Effector memory CD4-positive, alpha-beta T cell (primary cell): ENCODE measurements at regions not wholly inside any gene's neighbourhood (a gene's known extent, or its start where the extent isn't known, plus 50 kb on each side); places are given as distances from the start of the nearest gene placed in this dataset.

ENCODE experiments used
- DNase-seq, 3 donors: peaks; one replicate each; pipeline ENCODE4 v3.0.0-alpha.2; 2020
- H3K27ac ChIP-seq: 2 replicates; pipeline ENCODE4 v1.7.0; 2013; ENCODE audit warnings: mild to moderate bottlenecking, low read length, moderate library complexity; ENCODE audit not compliant: insufficient read depth, poor library complexity, severe bottlenecking
- H3K27me3 ChIP-seq: replicated peaks from 2 replicates; pipeline ENCODE4 v1.7.0; 2013; ENCODE audit warnings: mild to moderate bottlenecking, low read length; ENCODE audit not compliant: insufficient read depth, control insufficient read depth, poor library complexity, severe bottlenecking
- H3K36me3 ChIP-seq: 2 replicates; pipeline ENCODE4 v1.7.0; 2013; ENCODE audit warnings: mild to moderate bottlenecking, low read length, moderate library complexity; ENCODE audit not compliant: control insufficient read depth, insufficient read depth
- H3K4me1 ChIP-seq: 2 replicates; pipeline ENCODE4 v1.7.0; 2013; ENCODE audit warnings: low read length, mild to moderate bottlenecking; ENCODE audit not compliant: control insufficient read depth, insufficient read depth, poor library complexity, severe bottlenecking
- H3K4me3 ChIP-seq: 2 replicates; pipeline ENCODE4 v1.7.0; 2013; ENCODE audit warnings: low read length, low read depth, mild to moderate bottlenecking; ENCODE audit not compliant: insufficient read depth, poor library complexity, severe bottlenecking
- H3K9me3 ChIP-seq: 2 replicates; pipeline ENCODE4 v1.7.0; 2013; ENCODE audit warnings: mild to moderate bottlenecking, low read length, moderate library complexity; ENCODE audit not compliant: control insufficient read depth

DNA sequence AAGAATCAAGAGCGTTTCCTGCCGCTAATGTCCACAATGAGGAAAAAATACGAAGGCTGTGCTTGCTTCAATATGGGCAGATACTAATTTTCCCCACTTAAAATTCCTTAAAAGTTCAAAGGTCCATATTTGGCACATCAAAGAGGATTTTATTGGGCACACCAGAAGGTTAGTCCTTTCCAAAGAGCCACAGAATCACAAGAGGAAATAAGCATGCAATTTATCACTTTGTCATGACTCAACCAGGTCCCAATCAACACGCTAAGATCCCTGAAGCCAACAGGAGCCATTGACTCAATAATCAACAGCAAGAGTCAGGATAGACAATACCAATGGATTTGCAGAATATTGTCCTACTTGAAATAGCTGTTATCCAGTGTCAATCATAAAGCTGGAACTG is 80.6 kb downstream of the MAP1LC3B2 start:
- no peaks in the 10 kb centered on the region for H3K27me3 ChIP-seq

DNA sequence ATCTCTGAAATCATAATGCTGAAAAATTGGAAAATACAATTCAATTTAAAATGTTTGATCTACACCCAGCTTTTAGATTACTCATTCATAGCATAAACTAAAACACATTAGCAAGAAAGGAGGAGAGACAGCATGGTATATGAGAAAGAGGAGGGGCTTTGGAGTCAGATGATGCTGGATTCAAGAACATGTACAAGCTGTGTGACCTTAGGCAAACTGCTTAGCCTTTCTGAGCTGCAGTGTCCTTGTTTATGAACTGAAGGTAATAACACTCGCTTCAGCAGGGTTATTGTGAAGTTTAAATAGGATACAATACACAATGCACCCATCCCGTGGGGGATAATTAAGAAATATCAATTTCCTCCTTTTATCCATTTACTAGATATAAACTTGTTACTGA is 79.2 kb downstream of the MAP1LC3B2 start:
- Histone ChIP-seq H3K36me3 (no peaks in the 10 kb centered on the region), H3K27ac (no peak overlapping the region), H3K27me3 (no peaks in the 10 kb centered on the region), H3K4me1 (no peaks in the 10 kb centered on the region), H3K4me3 (no peak overlapping the region), H3K9me3 (no peaks in the 10 kb centered on the region)
- no peak for DNase-seq

More for the DNA sequence above, 80.6 kb downstream of the MAP1LC3B2 start:
- H3K36me3 ChIP-seq, result no peaks in the 10 kb centered on the region
- H3K27ac ChIP-seq, result no peak overlapping the region
- no peak overlapping the region for H3K4me3 ChIP-seq
- DNase-seq, result no peak
- no peaks in the 10 kb centered on the region for H3K4me1 ChIP-seq
- H3K9me3 ChIP-seq, result no peaks in the 10 kb centered on the region

DNA sequence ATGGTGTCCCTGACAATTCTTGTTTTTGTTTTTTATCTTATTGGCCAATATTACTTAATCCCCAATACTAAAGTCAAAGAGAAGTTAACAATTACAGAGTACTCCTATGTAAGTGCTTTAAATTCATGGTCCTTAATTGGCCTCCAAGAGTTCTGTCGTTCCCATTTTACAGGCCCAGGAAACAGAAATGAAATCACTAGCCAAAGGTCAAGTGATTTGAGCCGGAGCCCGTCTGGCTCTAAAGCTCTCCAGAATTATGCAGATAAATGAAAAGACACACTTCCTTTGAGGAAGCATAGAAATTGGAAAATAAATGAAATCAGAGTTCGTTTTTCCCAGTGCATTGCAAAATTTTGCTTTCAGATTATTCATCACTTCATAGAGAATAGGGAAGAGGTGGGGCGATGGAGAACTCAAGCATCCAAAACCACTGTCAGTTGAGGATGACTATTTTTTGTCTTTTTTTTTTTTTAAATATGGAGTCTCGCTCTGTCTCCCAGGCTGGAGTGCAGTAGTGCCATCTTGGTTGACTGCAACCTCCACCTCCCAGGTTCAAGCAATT is 78.5 kb downstream of the MAP1LC3B2 start:
- no peaks in the 10 kb centered on the region for H3K27me3 ChIP-seq
- no peaks in the 10 kb centered on the region for H3K36me3 ChIP-seq
- no peaks in the 10 kb centered on the region for H3K4me1 ChIP-seq
- H3K9me3 ChIP-seq, result no peaks in the 10 kb centered on the region
- no peak for DNase-seq
- no peak overlapping the region for H3K27ac ChIP-seq
- no peak overlapping the region for H3K4me3 ChIP-seq

DNA sequence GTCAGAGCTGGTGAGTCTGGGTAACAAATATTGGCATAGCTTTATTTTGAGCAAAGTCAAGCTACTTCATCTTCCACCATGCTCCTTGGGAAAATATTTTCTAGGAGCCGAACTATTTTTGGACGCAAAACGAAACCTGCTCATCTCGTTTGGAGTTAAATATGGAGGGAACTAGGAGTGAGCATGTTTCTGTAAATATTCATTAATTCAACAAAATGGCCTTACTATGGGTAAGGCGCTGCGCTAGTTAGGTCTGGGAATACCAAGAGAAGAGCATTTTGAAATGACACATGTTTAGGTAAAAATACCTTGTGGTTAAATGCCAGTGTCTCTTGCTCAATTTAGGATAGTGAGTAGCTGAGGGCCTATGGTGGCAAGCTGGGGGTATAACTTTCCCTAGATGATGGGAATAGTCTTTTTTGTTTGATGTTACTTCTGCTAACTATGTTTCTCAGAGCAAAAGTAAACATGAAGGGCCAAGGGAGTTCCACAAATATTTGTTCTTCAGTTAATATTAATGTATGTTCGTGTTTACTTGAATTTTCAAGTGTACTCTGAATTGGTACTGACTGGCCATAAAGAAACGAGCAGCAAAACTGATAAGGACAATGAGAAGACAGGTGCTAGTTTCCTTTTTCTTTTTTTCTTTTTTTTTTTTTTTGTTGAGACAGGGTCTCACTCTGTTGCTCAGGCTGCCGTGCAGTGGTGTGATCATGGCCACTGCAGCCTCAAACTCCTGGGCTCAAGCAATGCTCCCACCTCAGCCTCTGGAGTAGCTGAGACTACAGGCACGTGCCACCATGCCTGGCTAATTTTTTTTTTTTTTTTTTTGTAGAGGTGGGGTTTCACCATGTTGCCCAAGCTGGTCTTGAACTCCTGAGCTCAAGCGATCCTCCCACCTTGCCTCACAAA is 77.7 kb downstream of the MAP1LC3B2 start:
- H3K27ac ChIP-seq, result no peak overlapping the region
- no peak for DNase-seq
- H3K9me3 ChIP-seq, result no peaks in the 10 kb centered on the region
- no peaks in the 10 kb centered on the region for H3K4me1 ChIP-seq
- H3K36me3 ChIP-seq, result no peaks in the 10 kb centered on the region
- H3K4me3 ChIP-seq, result no peak overlapping the region
- no peaks in the 10 kb centered on the region for H3K27me3 ChIP-seq

DNA sequence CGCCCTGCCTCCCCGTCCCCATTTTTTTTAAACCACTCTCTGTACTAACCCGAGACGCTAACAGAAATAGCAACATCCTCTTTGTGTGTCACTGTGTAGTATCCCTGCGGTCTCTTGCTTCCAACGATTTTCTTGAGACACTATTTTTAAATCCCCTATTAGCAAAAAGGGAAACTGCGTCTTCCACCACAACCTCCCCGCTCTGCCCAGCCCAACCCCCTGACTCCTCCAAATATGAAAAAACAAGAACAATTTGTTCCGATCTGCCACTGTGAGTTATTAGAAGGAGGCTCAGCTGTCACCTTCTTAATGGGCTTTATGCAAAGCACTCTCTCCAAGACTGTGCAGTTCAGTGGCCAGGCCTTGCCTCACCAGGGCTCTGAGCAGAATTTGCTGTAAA is 76.3 kb downstream of the MAP1LC3B2 start:
- DNase-seq, result no peak
- Histone ChIP-seq H3K4me3 (no peak overlapping the region), H3K27ac (no peak overlapping the region), H3K27me3 (no peaks in the 10 kb centered on the region), H3K4me1 (no peaks in the 10 kb centered on the region), H3K9me3 (no peaks in the 10 kb centered on the region), H3K36me3 (no peaks in the 10 kb centered on the region)

DNA sequence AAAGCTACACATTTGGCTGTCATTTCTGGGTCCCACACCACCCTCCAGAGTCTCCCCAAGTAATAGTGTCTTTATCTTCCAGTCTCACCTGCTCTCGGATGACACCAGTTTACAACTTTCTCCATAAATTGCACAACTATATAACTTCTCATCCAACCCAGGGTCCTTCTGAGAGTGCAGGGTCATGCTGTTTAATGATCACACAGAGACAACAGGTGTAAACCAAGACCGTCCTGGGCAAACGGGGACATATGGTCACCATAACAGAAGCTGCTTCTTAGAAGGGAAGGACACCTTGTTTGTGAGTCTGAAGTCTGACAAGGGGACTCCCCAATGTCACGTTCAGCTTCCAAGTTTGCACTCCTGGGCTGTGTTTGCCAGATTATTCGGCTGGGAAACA is 74.3 kb downstream of the MAP1LC3B2 start:
- Histone ChIP-seq H3K36me3 (no peaks in the 10 kb centered on the region), H3K4me3 (no peak overlapping the region), H3K27ac (no peak overlapping the region), H3K9me3 (no peaks in the 10 kb centered on the region), H3K27me3 (no peaks in the 10 kb centered on the region), H3K4me1 (no peaks in the 10 kb centered on the region)
- DNase-seq, result no peak

DNA sequence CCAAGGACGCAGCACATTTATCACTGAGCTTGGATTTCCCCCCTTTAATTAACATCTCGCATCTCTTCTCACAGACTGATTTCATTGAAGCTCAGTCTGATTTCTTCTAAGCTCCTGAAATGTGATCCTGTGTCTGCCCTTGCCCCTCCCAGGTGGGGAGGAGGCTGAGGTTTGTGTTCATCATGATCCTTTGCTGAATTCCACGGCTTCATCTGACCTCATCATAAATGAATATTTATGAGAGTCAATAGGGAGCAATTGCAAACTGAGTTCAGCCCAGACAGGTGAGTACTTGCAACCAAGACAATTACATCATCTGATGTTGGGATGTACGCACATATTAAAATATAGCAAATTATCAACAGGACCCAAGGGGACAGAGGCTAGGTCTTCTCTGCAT is 72.4 kb downstream of the MAP1LC3B2 start:
- no peaks in the 10 kb centered on the region for H3K27me3 ChIP-seq
- H3K9me3 ChIP-seq, result no peaks in the 10 kb centered on the region
- H3K36me3 ChIP-seq, result no peaks in the 10 kb centered on the region
- H3K4me3 ChIP-seq, result no peak overlapping the region
- H3K27ac ChIP-seq, result no peak overlapping the region
- no peak for DNase-seq
- no peaks in the 10 kb centered on the region for H3K4me1 ChIP-seq

DNA sequence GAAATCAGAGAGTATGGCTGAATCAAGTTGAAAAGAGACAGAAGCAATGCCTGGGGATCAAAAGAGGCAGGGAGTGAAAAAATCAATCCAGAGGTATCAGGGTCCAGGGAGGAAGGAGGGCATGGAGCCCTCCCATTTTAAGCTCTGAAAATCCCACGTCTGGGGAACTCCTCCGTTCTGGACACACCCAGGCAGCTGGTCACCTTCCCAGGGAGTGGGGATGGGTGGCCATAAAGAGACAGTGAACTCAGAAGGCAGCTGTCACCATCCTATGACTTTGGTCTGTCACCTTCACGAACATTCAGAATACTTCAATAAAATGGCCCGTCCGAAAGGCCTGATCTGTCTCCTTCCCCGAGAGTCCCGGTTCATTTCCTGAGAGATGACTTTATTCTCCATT is 71.6 kb downstream of the MAP1LC3B2 start:
- Histone ChIP-seq H3K4me1 (no peaks in the 10 kb centered on the region), H3K4me3 (no peak overlapping the region), H3K27ac (no peak overlapping the region), H3K36me3 (no peaks in the 10 kb centered on the region), H3K9me3 (no peaks in the 10 kb centered on the region), H3K27me3 (no peaks in the 10 kb centered on the region)
- DNase-seq, result no peak

DNA sequence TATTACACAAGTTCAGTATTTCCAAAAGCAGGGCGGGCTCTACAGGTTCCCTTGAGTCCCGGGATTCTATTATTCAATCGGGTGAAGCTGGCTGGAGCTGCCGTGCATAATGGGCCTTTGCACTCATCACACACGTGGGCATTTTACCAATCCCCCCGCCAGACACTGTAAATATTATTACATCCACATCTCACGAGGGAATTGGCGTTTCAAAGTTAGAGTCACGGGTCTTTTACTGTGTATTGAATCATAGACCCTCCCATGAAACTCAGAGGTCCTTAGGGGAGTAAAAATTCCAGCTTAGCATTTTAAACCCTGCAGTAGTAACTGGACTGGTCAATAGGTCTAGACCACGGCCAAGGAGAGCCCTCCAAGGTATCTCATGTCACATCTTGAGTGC is 70.3 kb downstream of the MAP1LC3B2 start:
- Histone ChIP-seq H3K4me1 (no peaks in the 10 kb centered on the region), H3K9me3 (no peaks in the 10 kb centered on the region), H3K27ac (no peak overlapping the region), H3K27me3 (no peaks in the 10 kb centered on the region), H3K4me3 (no peak overlapping the region), H3K36me3 (no peaks in the 10 kb centered on the region)
- no peak for DNase-seq

DNA sequence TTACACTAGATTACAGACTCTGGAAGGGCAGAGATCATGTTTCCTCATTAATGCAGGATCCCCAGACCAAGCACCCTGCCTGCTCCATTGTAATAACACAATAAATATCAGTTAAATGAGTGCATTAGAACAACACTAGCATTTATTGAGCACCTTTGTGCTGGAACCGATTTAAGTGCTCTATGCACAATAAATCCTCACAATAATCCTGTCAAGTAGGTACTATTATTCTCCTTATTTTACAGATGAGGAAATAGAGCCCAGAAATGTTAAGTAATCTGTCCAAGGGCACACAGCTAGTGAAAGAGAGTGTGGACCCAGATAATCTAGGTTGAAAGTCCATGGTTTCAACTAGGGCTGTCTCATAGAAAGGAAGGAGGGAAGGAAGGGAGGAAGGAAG is 69.8 kb downstream of the MAP1LC3B2 start:
- H3K4me1 ChIP-seq, result no peaks in the 10 kb centered on the region
- H3K4me3 ChIP-seq, result no peak overlapping the region
- no peak for DNase-seq
- H3K27me3 ChIP-seq, result no peaks in the 10 kb centered on the region
- H3K36me3 ChIP-seq, result no peaks in the 10 kb centered on the region
- no peak overlapping the region for H3K27ac ChIP-seq
- no peaks in the 10 kb centered on the region for H3K9me3 ChIP-seq
